OCI-M1 (cell line): ENCODE measurements at regions not wholly inside any gene's neighbourhood (a gene's known extent, or its start where the extent isn't known, plus 50 kb on each side); places are given as distances from the start of the nearest gene placed in this dataset.

Experiments used
- DNase-seq: peaks from one replicate; lab custom pipeline; 2025; lab: John Stamatoyannopoulos, UW

- DNase-seq, result no peak
These were observed 56.5 kb upstream of the BCAT1 start for GRCh38 chr12:25005376-25005775.

GRCh38 chr12:25004447-25004846 is 55.5 kb upstream of the BCAT1 start:
- no peak for DNase-seq

- DNase-seq, result no peak
These were observed 52.4 kb upstream of the BCAT1 start for GRCh38 chr12:25001311-25001710.
